GM12891 (cell line): ENCODE measurements at regions not wholly inside any gene's neighbourhood (a gene's known extent, or its start where the extent isn't known, plus 50 kb on each side); places are given as distances from the start of the nearest gene placed in this dataset.

Experiments
- PAX5 ChIP-seq: IDR thresholded peaks from 2 replicates; pipeline ENCODE4 v1.6.1; 2011; ENCODE audit warnings: low read length, moderate library complexity, mild to moderate bottlenecking; ENCODE audit not compliant: insufficient read depth, severe bottlenecking
- POLR2A ChIP-seq: IDR thresholded peaks from 2 replicates; pipeline ENCODE4 v1.6.1; 2011; ENCODE audit warnings: low read depth, low read length, control low read depth
- POLR2AphosphoS5 ChIP-seq: IDR thresholded peaks from 2 replicates; pipeline ENCODE4 v1.6.1; 2011; ENCODE audit warnings: low read depth, low read length, control low read depth
- POU2F2 ChIP-seq: IDR thresholded peaks from 2 replicates; pipeline ENCODE4 v1.6.1; 2011; ENCODE audit warnings: low read depth, mild to moderate bottlenecking, control low read depth, low read length, moderate library complexity
- SPI1 ChIP-seq: IDR thresholded peaks from 2 replicates; pipeline ENCODE4 v1.6.1; 2011; ENCODE audit warnings: low read depth, low read length, control low read depth

- TF ChIP-seq POLR2A (no peak), POLR2AphosphoS5 (no peak), SPI1 (no peak), POU2F2 (no peak), PAX5 (no peak)
Observed at GRCh38 chr3:165667676-165668075, 169.5 kb downstream of the BCHE start.
